ENCODE measurements at regions not wholly inside any gene's neighbourhood (a gene's known extent, or its start where the extent isn't known, plus 50 kb on each side); places are given as distances from the start of the nearest gene placed in this dataset.
A peak's percentile ranks its signal among the peaks of the same experiment; 100 is the strongest.

DNA sequence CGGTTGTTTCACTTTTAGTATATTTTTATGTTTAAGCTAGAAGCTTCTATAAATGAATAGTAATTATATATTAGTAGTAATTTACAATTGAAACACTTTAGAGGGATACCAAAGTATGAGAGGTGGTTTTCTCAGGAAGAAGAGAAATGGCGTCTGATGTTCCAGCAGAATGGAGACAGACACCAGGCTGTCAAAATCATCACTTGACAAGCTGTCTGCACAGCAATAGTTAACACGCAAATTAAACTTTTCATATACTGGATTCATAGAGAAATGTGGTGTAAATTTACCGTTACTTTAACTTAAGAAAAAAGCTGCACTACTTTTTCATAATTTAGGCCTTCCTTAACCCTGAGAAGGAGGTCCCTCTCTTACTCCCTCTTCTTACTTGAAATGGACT, 82.6 kb downstream of the FAM217A start:
- H3K9me3 Mint-ChIP-seq, result no peaks in the 10 kb centered on the region
- H3K27ac Mint-ChIP-seq, result no peak overlapping the region
- H3K36me3 Mint-ChIP-seq, result no peaks in the 10 kb centered on the region
- peaks cover 3% of the 10 kb centered on the region for H3K4me1 Mint-ChIP-seq
- no peaks in the 10 kb centered on the region for H3K27me3 Mint-ChIP-seq
- no peak for ATAC-seq
- H3K4me3 Mint-ChIP-seq, result no peak overlapping the region

DNA sequence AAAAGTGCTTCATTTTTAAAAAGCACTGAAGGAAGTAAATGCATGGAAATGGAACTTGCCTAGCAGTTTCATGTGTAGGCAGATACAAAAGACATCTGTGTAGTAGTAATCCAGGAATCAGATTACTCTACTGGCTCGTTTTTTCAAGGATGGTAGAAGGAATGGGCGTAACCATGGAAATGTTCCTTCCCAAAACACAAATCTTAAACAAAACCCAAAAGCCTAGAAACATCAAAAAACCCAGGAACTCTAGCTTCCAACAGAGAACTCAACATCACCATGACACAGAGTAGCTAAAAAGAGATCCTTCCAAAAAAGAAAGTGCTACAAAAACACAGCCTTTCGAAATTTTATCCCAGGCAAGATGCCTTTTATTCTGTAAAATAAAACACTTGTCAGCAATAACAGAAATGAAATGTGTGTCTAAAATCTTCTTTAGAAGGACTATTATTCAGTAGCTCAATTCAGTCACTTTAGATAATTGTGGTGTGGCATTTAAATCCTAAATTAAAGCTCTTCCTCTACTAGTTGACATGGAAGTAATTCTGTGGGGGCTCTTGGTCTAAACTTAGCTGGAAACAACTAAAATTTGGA, 81.7 kb downstream of the FAM217A start:
- Mint-ChIP-seq H3K4me3 (no peak overlapping the region), H3K9me3 (no peaks in the 10 kb centered on the region), H3K36me3 (no peaks in the 10 kb centered on the region), H3K27ac (no peak overlapping the region), H3K27me3 (no peaks in the 10 kb centered on the region), H3K4me1 (no peaks in the 10 kb centered on the region)
- no peak for ATAC-seq

DNA sequence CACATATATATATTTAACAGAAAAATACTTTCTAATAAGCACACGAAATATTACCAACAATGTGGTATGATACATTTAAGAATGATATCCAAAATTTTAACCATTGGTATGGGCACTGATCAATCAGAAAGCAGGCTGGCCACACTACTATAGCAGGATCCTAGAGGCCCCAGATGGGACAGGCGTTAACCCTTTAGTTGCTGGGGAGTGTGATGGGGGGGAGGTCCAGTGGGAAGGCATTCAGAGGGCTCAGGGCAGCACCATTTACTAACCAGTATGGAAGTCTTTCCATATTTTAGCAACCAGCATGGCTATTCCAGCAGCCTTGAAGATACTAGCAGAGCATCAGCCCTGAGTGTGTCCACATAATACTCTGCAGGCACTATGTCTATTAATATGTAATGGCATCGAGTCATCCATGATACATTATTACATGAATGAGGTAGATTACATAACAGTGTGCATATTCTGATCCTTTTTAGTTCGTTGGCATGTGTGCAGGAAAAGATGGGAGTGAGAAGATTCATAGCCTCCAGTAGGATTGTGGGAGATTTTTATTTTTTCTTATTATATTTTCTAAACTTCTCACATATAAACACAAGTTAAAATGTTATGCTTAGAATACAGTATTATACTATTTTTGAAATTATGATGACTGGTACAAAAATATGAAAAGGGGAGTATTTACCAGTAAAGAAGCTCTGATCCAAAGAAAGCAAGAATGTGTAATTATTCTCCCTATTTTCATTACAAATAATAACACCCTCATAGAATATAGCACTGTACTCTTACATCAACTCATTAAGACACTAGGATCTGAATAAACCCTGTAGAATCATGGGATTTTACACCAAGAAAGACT, 78.9 kb downstream of the FAM217A start:
- no peak for ATAC-seq
- Mint-ChIP-seq H3K4me1 (peaks cover 12% of the 10 kb centered on the region), H3K9me3 (no peaks in the 10 kb centered on the region), H3K27ac (no peak overlapping the region), H3K4me3 (no peak overlapping the region), H3K36me3 (no peaks in the 10 kb centered on the region), H3K27me3 (no peaks in the 10 kb centered on the region)

DNA sequence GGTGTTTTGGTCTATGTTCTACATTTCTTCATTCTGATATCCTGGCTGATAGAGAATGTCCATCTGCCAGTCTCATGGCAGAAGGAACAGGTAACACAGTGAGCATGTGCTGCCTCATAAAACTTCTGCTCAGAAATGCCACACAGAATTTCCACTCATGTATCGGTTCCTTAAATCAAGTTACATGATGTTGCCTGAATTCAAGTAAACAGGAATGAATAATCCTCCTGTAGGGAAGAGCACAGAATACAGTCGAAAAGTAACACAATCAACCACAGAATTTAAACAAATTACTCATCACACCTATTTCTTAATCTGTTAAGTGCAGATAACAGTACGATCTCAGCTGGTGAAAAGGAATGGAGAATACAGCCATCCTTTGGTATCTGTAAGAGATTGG, 74.7 kb downstream of the FAM217A start:
- no peak overlapping the region for H3K27ac Mint-ChIP-seq
- H3K9me3 Mint-ChIP-seq, result no peaks in the 10 kb centered on the region
- no peaks in the 10 kb centered on the region for H3K27me3 Mint-ChIP-seq
- H3K4me3 Mint-ChIP-seq, result no peak overlapping the region
- H3K4me1 Mint-ChIP-seq, result peaks cover 12% of the 10 kb centered on the region
- H3K36me3 Mint-ChIP-seq, result no peaks in the 10 kb centered on the region
- ATAC-seq, result peak; percentile 64

DNA sequence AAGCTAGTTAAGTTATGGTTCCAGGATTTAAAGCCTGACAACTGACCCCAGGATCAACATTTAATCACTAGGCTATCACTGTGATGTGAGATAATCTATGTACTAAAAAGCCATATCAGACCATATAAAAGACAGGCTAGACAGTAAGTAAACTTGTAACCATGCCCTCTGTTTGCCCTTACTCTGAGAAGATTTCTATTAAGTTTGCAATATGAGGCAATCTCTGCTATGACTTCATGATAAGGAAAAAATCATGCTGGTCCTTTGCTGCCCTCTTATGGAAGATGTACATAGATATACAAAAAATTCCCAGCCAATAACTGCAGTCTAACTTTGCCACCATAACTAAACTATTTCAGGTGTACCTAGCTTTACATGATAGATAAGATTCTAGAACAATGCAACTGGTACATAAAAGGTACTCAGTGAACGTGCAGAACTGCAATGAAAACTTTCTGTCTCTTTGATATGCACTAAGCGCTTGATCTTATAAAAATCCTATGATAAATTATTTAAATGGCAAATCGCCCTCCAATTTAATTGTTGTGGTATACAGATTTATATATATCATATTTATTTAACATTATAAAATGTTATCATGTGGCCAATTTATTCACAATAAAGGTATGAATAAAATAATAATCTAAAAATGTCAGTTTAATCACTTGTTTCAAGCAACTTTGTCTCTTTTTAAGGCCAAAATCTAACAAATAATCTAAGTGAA, 70.5 kb downstream of the FAM217A start:
- ATAC-seq, result no peak
- Mint-ChIP-seq H3K36me3 (peaks cover 25% of the 10 kb centered on the region), H3K27ac (no peak overlapping the region), H3K9me3 (no peaks in the 10 kb centered on the region), H3K4me3 (no peak overlapping the region), H3K27me3 (no peaks in the 10 kb centered on the region), H3K4me1 (peaks cover 43% of the 10 kb centered on the region)

DNA sequence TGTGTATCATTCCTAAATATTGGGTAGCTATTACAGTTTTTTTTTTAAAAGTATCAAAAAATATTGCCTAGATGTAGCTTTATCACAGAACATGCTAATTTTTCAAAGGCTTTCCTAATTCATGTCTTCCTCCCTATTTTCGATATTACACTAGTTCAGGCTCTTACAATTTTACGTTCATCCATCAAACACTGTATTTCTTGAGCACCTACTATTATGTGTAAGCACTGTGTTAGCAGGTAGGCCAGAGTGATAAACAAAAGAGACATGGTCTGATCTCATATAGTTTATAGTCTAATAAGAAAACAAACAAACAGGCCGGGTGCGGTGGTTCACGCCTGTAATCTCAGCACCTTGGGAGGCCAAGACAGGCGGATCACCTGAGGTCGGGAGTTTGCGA, 69.5 kb downstream of the FAM217A start:
- Mint-ChIP-seq H3K4me3 (no peak overlapping the region), H3K27ac (no peak overlapping the region), H3K27me3 (no peaks in the 10 kb centered on the region), H3K9me3 (no peaks in the 10 kb centered on the region), H3K4me1 (peaks cover 37% of the 10 kb centered on the region), H3K36me3 (peaks cover 25% of the 10 kb centered on the region)
- ATAC-seq, result no peak

DNA sequence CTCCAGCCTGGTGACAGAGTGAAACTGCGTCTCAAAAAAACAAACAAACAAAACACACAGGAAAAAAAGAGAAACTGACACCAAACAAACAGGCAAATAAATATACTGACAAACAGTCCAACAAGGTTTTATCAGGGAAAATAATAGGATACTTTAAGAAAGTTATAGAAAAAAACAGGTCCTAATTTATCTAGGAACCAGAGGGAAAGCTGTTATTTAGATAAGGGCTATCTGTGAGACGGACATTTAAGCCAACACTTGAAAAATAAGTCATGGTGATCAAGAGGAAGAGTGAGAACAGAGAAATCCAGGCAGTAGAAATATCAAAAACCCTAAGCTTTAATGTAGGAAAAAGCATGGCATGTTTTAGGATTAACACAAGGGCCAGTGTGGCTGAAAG, 68.9 kb downstream of the FAM217A start:
- H3K27ac Mint-ChIP-seq, result no peak overlapping the region
- no peak overlapping the region for H3K4me3 Mint-ChIP-seq
- H3K4me1 Mint-ChIP-seq, result peaks cover 42% of the 10 kb centered on the region
- peaks cover 30% of the 10 kb centered on the region for H3K36me3 Mint-ChIP-seq
- no peak for ATAC-seq
- no peaks in the 10 kb centered on the region for H3K27me3 Mint-ChIP-seq
- H3K9me3 Mint-ChIP-seq, result no peaks in the 10 kb centered on the region

DNA sequence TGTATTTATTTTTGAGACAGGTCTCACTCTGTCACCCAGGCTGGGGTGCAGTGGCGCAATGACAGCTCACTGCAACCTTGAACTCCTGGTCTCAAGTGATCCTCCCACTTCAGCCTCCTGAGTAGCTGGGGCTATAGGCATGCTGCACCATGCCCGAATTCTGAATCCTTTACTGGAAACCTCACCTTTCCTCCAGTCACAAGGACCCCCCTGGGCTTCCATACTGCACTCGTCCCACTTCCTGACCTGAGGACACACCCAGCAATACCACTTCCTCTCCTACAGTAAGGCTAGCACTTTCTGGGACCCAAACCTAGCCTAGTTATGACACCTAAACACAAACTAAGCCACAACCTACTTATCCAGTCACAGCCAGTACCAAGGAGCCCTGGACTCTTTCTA, 68.2 kb downstream of the FAM217A start:
- ATAC-seq, result no peak
- Mint-ChIP-seq H3K9me3 (no peaks in the 10 kb centered on the region), H3K27ac (no peak overlapping the region), H3K4me1 (peaks cover 48% of the 10 kb centered on the region), H3K27me3 (no peaks in the 10 kb centered on the region), H3K4me3 (no peak overlapping the region), H3K36me3 (peaks cover 32% of the 10 kb centered on the region)

DNA sequence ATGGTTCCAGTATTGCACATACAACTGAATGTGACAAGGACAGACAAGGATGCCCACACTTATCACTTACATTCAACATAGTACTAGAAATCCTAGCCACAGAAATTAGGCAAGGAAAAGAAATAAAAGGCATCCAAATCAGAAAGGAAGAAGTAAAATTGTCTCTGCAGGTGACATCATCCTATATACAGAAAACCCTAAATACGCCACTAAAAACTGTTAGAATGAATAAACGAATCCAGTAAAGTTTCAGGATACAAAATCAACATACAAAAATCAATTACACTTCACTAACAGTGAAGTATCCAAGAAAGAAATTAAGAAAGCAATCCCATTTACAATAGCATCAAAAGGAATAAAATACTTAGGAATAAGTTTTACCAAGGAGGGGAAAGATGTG, 66.1 kb downstream of the FAM217A start:
- Mint-ChIP-seq H3K9me3 (no peaks in the 10 kb centered on the region), H3K36me3 (peaks cover 32% of the 10 kb centered on the region), H3K4me3 (no peak overlapping the region), H3K27me3 (no peaks in the 10 kb centered on the region), H3K27ac (no peak overlapping the region), H3K4me1 (peaks cover 64% of the 10 kb centered on the region)
- ATAC-seq, result no peak

DNA sequence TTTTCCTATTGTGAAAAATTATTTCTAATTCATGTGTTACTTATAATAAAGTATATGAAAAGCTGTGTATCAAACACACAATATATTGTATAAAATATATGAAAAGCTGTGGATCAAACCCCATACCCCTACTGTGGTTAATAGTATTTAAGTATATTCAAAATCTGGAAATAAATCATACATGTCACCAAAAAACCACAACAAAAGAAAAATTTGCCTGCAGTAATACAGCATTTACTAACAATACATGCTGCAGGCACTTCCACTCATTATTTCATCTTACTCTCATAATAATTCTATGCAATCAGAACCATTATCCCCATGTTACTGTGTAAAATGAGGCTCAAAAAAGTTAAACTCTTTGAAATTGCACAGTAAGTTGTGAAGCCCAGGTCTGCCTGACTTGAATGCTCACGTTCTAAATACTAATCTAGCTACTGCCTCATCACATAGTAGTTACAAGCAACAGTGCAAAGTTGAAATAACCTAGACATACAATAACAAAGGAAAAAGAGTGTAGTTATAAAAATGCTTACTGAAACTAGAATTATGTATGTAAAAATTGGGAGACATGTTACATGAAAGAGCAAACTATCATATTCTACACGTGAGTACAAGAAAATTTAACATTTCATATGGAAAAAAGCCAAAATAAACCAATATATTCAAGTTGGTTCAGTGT, 61.7 kb downstream of the FAM217A start:
- peak overlapping the region; percentile 99 for H3K27ac Mint-ChIP-seq
- ATAC-seq, result no peak
- peak overlapping the region; percentile 98 for H3K4me3 Mint-ChIP-seq
- peaks cover 66% of the 10 kb centered on the region for H3K4me1 Mint-ChIP-seq
- H3K36me3 Mint-ChIP-seq, result peaks cover 20% of the 10 kb centered on the region
- H3K27me3 Mint-ChIP-seq, result no peaks in the 10 kb centered on the region
- H3K9me3 Mint-ChIP-seq, result no peaks in the 10 kb centered on the region

DNA sequence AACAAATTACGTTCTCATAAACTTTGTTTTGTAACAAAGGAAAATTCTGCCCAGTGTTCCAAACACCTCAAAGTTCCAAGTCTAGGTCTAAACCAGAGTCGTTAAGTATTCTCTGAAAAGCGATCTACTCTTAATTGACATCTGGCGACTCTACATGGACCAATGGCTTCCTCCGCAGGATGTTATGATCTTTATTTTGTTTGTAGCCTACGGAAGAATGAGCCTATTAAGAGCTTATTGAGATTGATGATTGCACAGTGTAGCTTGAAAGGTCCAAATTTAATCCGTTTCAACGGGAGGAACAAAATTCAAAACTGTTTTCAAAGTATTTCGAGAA, 61.1 kb downstream of the FAM217A start:
- peak overlapping the region; percentile 98 for H3K4me3 Mint-ChIP-seq
- peaks cover 14% of the 10 kb centered on the region for H3K36me3 Mint-ChIP-seq
- H3K27me3 Mint-ChIP-seq, result no peaks in the 10 kb centered on the region
- peak overlapping the region; percentile 99 for H3K27ac Mint-ChIP-seq
- peaks cover 66% of the 10 kb centered on the region for H3K4me1 Mint-ChIP-seq
- ATAC-seq, result no peak
- no peaks in the 10 kb centered on the region for H3K9me3 Mint-ChIP-seq

DNA sequence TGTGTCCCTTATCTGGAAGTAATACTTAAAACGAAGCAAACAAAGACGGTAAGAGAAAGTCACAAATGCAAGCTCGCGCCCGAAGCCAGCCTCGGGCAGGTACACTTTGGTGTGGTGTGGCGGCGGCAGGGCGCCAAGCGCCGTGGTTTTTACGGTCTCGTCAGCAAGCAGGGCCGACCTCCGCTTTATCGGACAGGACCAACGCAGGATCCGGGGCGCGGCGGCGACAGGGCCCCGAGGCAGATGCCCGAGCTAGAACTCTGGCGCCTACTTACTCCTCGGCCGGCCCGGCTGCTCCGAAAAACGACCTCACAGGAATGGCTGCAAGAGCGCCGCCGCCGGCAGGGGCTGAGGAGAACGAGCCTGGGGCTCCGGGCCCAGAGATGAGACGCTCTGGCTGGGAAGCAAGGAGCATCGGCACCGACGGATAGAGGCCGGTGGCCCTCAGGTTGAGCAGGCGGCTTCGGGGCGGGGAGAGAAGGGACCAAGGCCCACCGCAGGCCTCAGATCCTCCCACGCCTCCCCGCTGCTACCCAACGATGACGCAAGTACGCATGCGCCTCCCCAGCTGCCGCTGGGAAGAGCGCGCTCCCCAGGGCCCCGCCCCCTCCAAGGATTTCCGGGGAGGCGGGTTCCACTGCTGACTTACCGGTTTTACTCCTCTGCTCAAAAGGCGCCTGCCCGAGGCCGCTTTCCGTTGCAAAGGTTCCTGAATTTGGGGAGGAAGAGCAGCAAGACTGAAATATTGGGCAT, 60.6 kb downstream of the FAM217A start:
- Mint-ChIP-seq H3K27me3 (no peaks in the 10 kb centered on the region), H3K4me1 (peaks cover 66% of the 10 kb centered on the region)
- ATAC-seq, result peak; percentile 89

More for the DNA sequence above, 60.6 kb downstream of the FAM217A start:
- peak overlapping the region; percentile 99 for H3K27ac Mint-ChIP-seq
- H3K9me3 Mint-ChIP-seq, result no peaks in the 10 kb centered on the region
- peak overlapping the region; percentile 98 for H3K4me3 Mint-ChIP-seq
- peaks cover 8% of the 10 kb centered on the region for H3K36me3 Mint-ChIP-seq
